ENCODE measurements at regions not wholly inside any gene's neighbourhood (a gene's known extent, or its start where the extent isn't known, plus 50 kb on each side); places are given as distances from the start of the nearest gene placed in this dataset.

GRCh38 chr3:176911579-176911978 lies 285.7 kb downstream of the TBL1XR1 start:
- FAIRE-seq (no peak), DNase-seq (ENCODE audit: insufficient read length, low spot score) (no peak)
- TF ChIP-seq CTCF (IDR thresholded peaks at IDR 0.05; ENCODE audit: insufficient read depth, missing control alignments) = no peak

GRCh38 chr3:176909044-176909443 lies 288.2 kb downstream of the TBL1XR1 start:
- no peak for DNase-seq (ENCODE audit: insufficient read length, low spot score)
- FAIRE-seq = no peak
- no peak for TF ChIP-seq CTCF (IDR thresholded peaks at IDR 0.05; ENCODE audit: insufficient read depth, missing control alignments)

GRCh38 chr3:176906046-176906905 lies 291.0 kb downstream of the TBL1XR1 start:
- no peak for TF ChIP-seq CTCF (IDR thresholded peaks at IDR 0.05; ENCODE audit: insufficient read depth, missing control alignments)
- DNase-seq (ENCODE audit: insufficient read length, low spot score) (no peak), FAIRE-seq (no peak)

- FAIRE-seq (no peak), DNase-seq (ENCODE audit: insufficient read length, low spot score) (no peak)
- no peak for TF ChIP-seq CTCF (IDR thresholded peaks at IDR 0.05; ENCODE audit: insufficient read depth, missing control alignments)
These were observed 292.0 kb downstream of the TBL1XR1 start for GRCh38 chr3:176905331-176905730.

- no peak for TF ChIP-seq CTCF (IDR thresholded peaks at IDR 0.05; ENCODE audit: insufficient read depth, missing control alignments)
- DNase-seq (ENCODE audit: insufficient read length, low spot score) = no peak
- no peak for FAIRE-seq
These were observed 292.8 kb downstream of the TBL1XR1 start for GRCh38 chr3:176904506-176904905.

GRCh38 chr3:176896640-176897039 lies 300.6 kb downstream of the TBL1XR1 start:
- TF ChIP-seq CTCF (IDR thresholded peaks at IDR 0.05; ENCODE audit: insufficient read depth, missing control alignments) = no peak
- no peak for FAIRE-seq
- no peak for DNase-seq (ENCODE audit: insufficient read length, low spot score)

GRCh38 chr3:176896165-176896564 lies 301.1 kb downstream of the TBL1XR1 start:
- TF ChIP-seq CTCF (IDR thresholded peaks at IDR 0.05; ENCODE audit: insufficient read depth, missing control alignments) = no peak
- FAIRE-seq (no peak), DNase-seq (ENCODE audit: insufficient read length, low spot score) (no peak)

All from D721Med (cell line).